ENCODE measurements at regions not wholly inside any gene's neighbourhood (a gene's known extent, or its start where the extent isn't known, plus 50 kb on each side); places are given as distances from the start of the nearest gene placed in this dataset.

DNA sequence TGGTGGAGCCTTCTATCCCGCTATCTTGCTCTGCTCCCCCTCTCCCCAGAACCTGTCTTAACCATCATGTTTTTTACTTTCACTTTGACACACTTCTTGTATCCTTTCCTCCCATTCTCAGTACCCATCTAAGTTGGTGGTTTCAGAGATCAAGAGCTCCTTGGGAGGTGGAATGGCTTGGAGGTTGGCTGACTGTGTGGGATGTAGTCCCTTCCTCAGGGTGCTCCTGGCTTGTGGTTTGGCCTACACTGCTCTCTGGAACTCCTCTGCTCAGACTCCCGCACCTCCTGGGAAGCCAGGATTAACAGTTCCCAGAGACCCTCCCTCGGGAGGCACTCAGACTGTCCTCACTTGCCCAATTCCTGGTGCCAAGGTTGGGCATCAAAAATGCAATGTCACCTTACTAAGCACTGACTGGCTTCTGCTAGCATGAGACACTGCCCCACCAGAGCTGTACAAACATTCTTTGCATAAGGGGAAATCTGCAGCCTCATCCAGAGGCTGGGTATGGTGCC, 93.1 kb upstream of the NAMPT start:
- Histone ChIP-seq H3K27me3 (no peaks in the 10 kb centered on the region), H3K9me3 (no peaks in the 10 kb centered on the region), H3K36me3 (replicated peaks in 1 of 2; ENCODE audit: insufficient read depth in 1 of 2, low read depth in 2 of 2) (no peaks in the 10 kb centered on the region), H3K4me3 (no peak overlapping the region), H3K4me1 (no peaks in the 10 kb centered on the region), H3K27ac (no peak overlapping the region)
- intact Hi-C loops (cut with DNase I) = no loop called here
- TF ChIP-seq POLR2A (IDR thresholded peaks at IDR 0.05) (no peak), CTCF (IDR thresholded peaks at IDR 0.05) (no peak)
- WGBS, 2 donors = 86 to 97% methylated on average over 2 to 3 of the region's 3 CpGs
- ATAC-seq (no peak), DNase-seq (no peak)

- ATAC-seq (no peak), DNase-seq (no peak)
- 77 to 86% methylated on average over 3 of the region's 3 CpGs for WGBS, 2 donors
- Histone ChIP-seq H3K4me1 (no peaks in the 10 kb centered on the region), H3K4me3 (no peak overlapping the region), H3K27ac (no peak overlapping the region), H3K9me3 (no peaks in the 10 kb centered on the region), H3K36me3 (replicated peaks in 1 of 2; ENCODE audit: insufficient read depth in 1 of 2, low read depth in 2 of 2) (no peaks in the 10 kb centered on the region), H3K27me3 (no peaks in the 10 kb centered on the region)
- intact Hi-C loops (cut with DNase I) = no loop called here
- TF ChIP-seq POLR2A (IDR thresholded peaks at IDR 0.05) (no peak), CTCF (IDR thresholded peaks at IDR 0.05) (no peak)
Measured at GRCh38 chr7:106376026-106376799, 91.4 kb upstream of the NAMPT start.

- Histone ChIP-seq H3K27ac (no peak overlapping the region), H3K36me3 (replicated peaks in 1 of 2; ENCODE audit: insufficient read depth in 1 of 2, low read depth in 2 of 2) (no peaks in the 10 kb centered on the region), H3K9me3 (no peaks in the 10 kb centered on the region), H3K4me1 (no peaks in the 10 kb centered on the region), H3K4me3 (no peak overlapping the region), H3K27me3 (no peaks in the 10 kb centered on the region)
- intact Hi-C loops (cut with DNase I) = no loop called here
- WGBS, 2 donors = 84 to 91% methylated on average over 2 of the region's 2 CpGs
- no peak for DNase-seq
- no peak for ATAC-seq
- no peak for TF ChIP-seq POLR2A (IDR thresholded peaks at IDR 0.05)
- TF ChIP-seq CTCF (IDR thresholded peaks at IDR 0.05) = no peak
Measured at GRCh38 chr7:106375499-106375898, 90.7 kb upstream of the NAMPT start.

- intact Hi-C loops (cut with DNase I) = no loop called here
- WGBS, 2 donors = 79 to 96% methylated on average over 1 of the region's 1 CpG
- TF ChIP-seq POLR2A (IDR thresholded peaks at IDR 0.05) = no peak
- TF ChIP-seq CTCF (IDR thresholded peaks at IDR 0.05) = no peak
Measured at GRCh38 chr7:106374437-106374836, 89.7 kb upstream of the NAMPT start.

More at GRCh38 chr7:106374437-106374836, 89.7 kb upstream of the NAMPT start:
- Histone ChIP-seq H3K4me1 (no peaks in the 10 kb centered on the region), H3K4me3 (no peak overlapping the region), H3K27me3 (no peaks in the 10 kb centered on the region), H3K36me3 (replicated peaks in 1 of 2; ENCODE audit: insufficient read depth in 1 of 2, low read depth in 2 of 2) (no peaks in the 10 kb centered on the region), H3K27ac (no peak overlapping the region), H3K9me3 (no peaks in the 10 kb centered on the region)
- no peak for ATAC-seq
- DNase-seq = no peak

Data from body of pancreas (tissue), 4 donors.